Loucy (cell line): ENCODE measurements at regions not wholly inside any gene's neighbourhood (a gene's known extent, or its start where the extent isn't known, plus 50 kb on each side); places are given as distances from the start of the nearest gene placed in this dataset.

Source experiments
- H2AFZ ChIP-seq: fragments of 200-600 bp; sonication (generic); 2 replicates; pipeline ENCODE4 v1.6.0; 2016; ENCODE audit warnings: antibody characterized with exemption, mild to moderate bottlenecking, low read length, moderate library complexity
- H3F3A ChIP-seq: fragments of 200-600 bp; 2 replicates; pipeline ENCODE4 v1.6.0; 2016; ENCODE audit warnings: antibody characterized with exemption, low read depth, mild to moderate bottlenecking
- H3K27me3 ChIP-seq: fragments of 200-600 bp; sonication (generic); 2 replicates; pipeline ENCODE4 v1.6.1; 2014; ENCODE audit warnings: low read length, mild to moderate bottlenecking; ENCODE audit not compliant: insufficient read depth, poor library complexity, severe bottlenecking
- H3K36me3 ChIP-seq: fragments of 200-600 bp; sonication (generic); 2 replicates; pipeline ENCODE4 v1.6.1; 2016; ENCODE audit warnings: low read length; ENCODE audit not compliant: insufficient read depth
- H3K4me1 ChIP-seq: fragments of 200-600 bp; sonication (generic); 2 replicates; pipeline ENCODE4 v1.5.1; 2014; ENCODE audit warnings: low read length, mild to moderate bottlenecking; ENCODE audit not compliant: insufficient read depth, poor library complexity, severe bottlenecking
- H3K4me2 ChIP-seq: fragments of 200-600 bp; sonication (generic); 2 replicates; pipeline ENCODE4 v1.6.0; 2014; ENCODE audit warnings: antibody characterized with exemption, low read length, low read depth, mild to moderate bottlenecking; ENCODE audit not compliant: poor library complexity, severe bottlenecking
- H3K4me3 ChIP-seq: fragments of 200-600 bp; sonication (generic); 2 replicates; pipeline ENCODE4 v1.5.1; 2014; ENCODE audit warnings: low read length, mild to moderate bottlenecking, mixed read lengths; ENCODE audit not compliant: poor library complexity, severe bottlenecking
- H3K79me2 ChIP-seq: fragments of 200-600 bp; sonication (generic); 2 replicates; pipeline ENCODE4 v1.6.1; 2014; ENCODE audit warnings: low read length; ENCODE audit not compliant: insufficient read depth
- H3K9ac ChIP-seq: fragments of 200-600 bp; sonication (generic); 2 replicates; pipeline ENCODE4 v1.6.0; 2014; ENCODE audit warnings: mild to moderate bottlenecking, low read depth, low read length, moderate library complexity; ENCODE audit not compliant: poor library complexity, severe bottlenecking
- H3K9me2 ChIP-seq: fragments of 200-600 bp; sonication (generic); replicated peaks from 2 replicates; pipeline ENCODE4 v1.6.1; 2016; ENCODE audit warnings: low read depth, low read length, mixed read lengths
- H3K9me3 ChIP-seq: fragments of 200-600 bp; sonication (generic); 2 replicates; pipeline ENCODE4 v1.6.1; 2014; ENCODE audit warnings: mild to moderate bottlenecking, antibody characterized with exemption, low read length, low read depth; ENCODE audit not compliant: insufficient read depth
- H4K20me1 ChIP-seq: fragments of 200-600 bp; sonication (generic); 2 replicates; pipeline ENCODE4 v1.6.0; 2014; ENCODE audit warnings: antibody characterized with exemption, low read length, mild to moderate bottlenecking; ENCODE audit not compliant: insufficient read depth, poor library complexity, severe bottlenecking
- EZH2phosphoT487 ChIP-seq: fragments of 200-600 bp; IDR thresholded peaks from 2 replicates; pipeline ENCODE4 v1.6.1; 2018; ENCODE audit warnings: antibody characterized with exemption, mild to moderate bottlenecking, moderate library complexity, borderline replicate concordance
- TF ChIP-seq, protein P1 (sequence below): fragments of 200-600 bp; sonication (generic); conservative IDR thresholded peaks from 2 replicates; pipeline ENCODE4 v1.5.1; 2014; ENCODE audit warnings: mild to moderate bottlenecking, antibody characterized with exemption, low read length

DNA sequence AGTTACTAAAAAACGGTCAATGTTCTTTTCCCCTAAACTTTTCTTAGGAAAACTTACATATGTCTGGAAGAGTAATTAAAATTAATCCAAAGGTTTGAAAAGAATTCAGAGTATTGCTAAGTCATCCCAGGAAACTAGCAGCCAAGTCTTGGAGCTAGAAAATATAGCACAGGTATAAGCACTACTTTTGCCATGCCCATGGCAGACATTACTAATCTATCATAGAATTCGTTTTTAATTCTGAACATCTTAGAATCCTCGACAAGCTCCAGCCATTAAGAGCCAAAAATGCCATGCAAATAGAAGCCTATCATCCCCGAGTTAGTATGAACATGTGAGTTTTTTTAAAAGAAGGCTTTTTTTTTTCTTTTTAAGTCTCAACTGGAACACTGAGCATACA lies 395.0 kb downstream of the ZEB2 start:
- H3K4me1 ChIP-seq: no peaks in the 10 kb centered on the region
- no peaks in the 10 kb centered on the region for H3F3A ChIP-seq
- H3K9ac ChIP-seq: no peak overlapping the region
- no peaks in the 10 kb centered on the region for H3K27me3 ChIP-seq
- H2AFZ ChIP-seq: no peak overlapping the region
- no peaks in the 10 kb centered on the region for H3K79me2 ChIP-seq
- TF ChIP-seq, protein P1, sequence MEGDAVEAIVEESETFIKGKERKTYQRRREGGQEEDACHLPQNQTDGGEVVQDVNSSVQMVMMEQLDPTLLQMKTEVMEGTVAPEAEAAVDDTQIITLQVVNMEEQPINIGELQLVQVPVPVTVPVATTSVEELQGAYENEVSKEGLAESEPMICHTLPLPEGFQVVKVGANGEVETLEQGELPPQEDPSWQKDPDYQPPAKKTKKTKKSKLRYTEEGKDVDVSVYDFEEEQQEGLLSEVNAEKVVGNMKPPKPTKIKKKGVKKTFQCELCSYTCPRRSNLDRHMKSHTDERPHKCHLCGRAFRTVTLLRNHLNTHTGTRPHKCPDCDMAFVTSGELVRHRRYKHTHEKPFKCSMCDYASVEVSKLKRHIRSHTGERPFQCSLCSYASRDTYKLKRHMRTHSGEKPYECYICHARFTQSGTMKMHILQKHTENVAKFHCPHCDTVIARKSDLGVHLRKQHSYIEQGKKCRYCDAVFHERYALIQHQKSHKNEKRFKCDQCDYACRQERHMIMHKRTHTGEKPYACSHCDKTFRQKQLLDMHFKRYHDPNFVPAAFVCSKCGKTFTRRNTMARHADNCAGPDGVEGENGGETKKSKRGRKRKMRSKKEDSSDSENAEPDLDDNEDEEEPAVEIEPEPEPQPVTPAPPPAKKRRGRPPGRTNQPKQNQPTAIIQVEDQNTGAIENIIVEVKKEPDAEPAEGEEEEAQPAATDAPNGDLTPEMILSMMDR: no peak
- TF ChIP-seq EZH2phosphoT487: no peak
- H3K4me2 ChIP-seq: no peak overlapping the region
- no peak overlapping the region for H3K4me3 ChIP-seq
- no peaks in the 10 kb centered on the region for H3K9me3 ChIP-seq
- no peaks in the 10 kb centered on the region for H3K9me2 ChIP-seq
- H3K36me3 ChIP-seq: no peaks in the 10 kb centered on the region
- no peaks in the 10 kb centered on the region for H4K20me1 ChIP-seq

GRCh38 chr2:144120487-144120886 lies 399.4 kb downstream of the ZEB2 start:
- Histone ChIP-seq H2AFZ (no peak overlapping the region), H3K36me3 (no peaks in the 10 kb centered on the region), H3K9me3 (no peaks in the 10 kb centered on the region), H3K4me3 (no peak overlapping the region), H3K4me1 (no peaks in the 10 kb centered on the region), H3K4me2 (no peak overlapping the region), H3K79me2 (no peaks in the 10 kb centered on the region), H3K9ac (no peak overlapping the region), H3K27me3 (no peaks in the 10 kb centered on the region), H4K20me1 (no peaks in the 10 kb centered on the region), H3F3A (no peaks in the 10 kb centered on the region), H3K9me2 (no peaks in the 10 kb centered on the region)
- TF ChIP-seq, protein P1: no peak
- TF ChIP-seq EZH2phosphoT487: no peak

- no peak overlapping the region for H3K4me3 ChIP-seq
- no peaks in the 10 kb centered on the region for H3F3A ChIP-seq
- no peaks in the 10 kb centered on the region for H3K36me3 ChIP-seq
- no peak overlapping the region for H3K4me2 ChIP-seq
- no peaks in the 10 kb centered on the region for H3K4me1 ChIP-seq
- H3K9ac ChIP-seq: no peak overlapping the region
- H3K27me3 ChIP-seq: no peaks in the 10 kb centered on the region
- no peaks in the 10 kb centered on the region for H3K9me2 ChIP-seq
- no peak for TF ChIP-seq EZH2phosphoT487
- TF ChIP-seq, protein P1: no peak
- H3K79me2 ChIP-seq: no peaks in the 10 kb centered on the region
- no peak overlapping the region for H2AFZ ChIP-seq
- H4K20me1 ChIP-seq: no peaks in the 10 kb centered on the region
- H3K9me3 ChIP-seq: peaks cover 4% of the 10 kb centered on the region; the same call in 1 of the 2 replicates
Measured at GRCh38 chr2:144117086-144117485, 402.8 kb downstream of the ZEB2 start.
